Endothelial cell of umbilical vein (primary cell): ENCODE measurements at regions not wholly inside any gene's neighbourhood (a gene's known extent, or its start where the extent isn't known, plus 50 kb on each side); places are given as distances from the start of the nearest gene placed in this dataset.

Experiments
- BruUV-seq: library from RNA; stranded (reverse); fragments of 400-500 nt; replicated peaks from 2 replicates; lab custom pipeline; 2021; lab: Mats Ljungman, UMichigan
- CTCF ChIA-PET: fragments of 300-600, 350-600 bp; sonication (Branson Sonifier 250); formaldehyde crosslinking; loops from one replicate; lab custom pipeline; 2021; ENCODE audit warnings: antibody characterized with exemption, inconsistent platforms; lab: Charles Lee
- POLR2A ChIA-PET: fragments of 300-600, 350-600 bp; sonication (Branson Sonifier 250); formaldehyde crosslinking; loops from one replicate; lab custom pipeline; 2021; ENCODE audit warnings: antibody characterized with exemption, inconsistent platforms; lab: Charles Lee
- DNase-seq: peaks from one replicate; pipeline ENCODE4 v3.0.0-alpha.2; 2011; ENCODE audit warnings: low read depth, low spot score
- FAIRE-seq: peaks from 2 replicates; lab custom pipeline; 2011; peaks lifted over from hg19 to GRCh38; lab: Jason Lieb, UNC
- H2AFZ ChIP-seq: 2 replicates; pipeline ENCODE4 v1.6.0; 2012; ENCODE audit warnings: low read depth, low read length, control low read depth, inconsistent platforms
- H3K27ac ChIP-seq: 2 replicates; pipeline ENCODE4 v1.5.1; 2011; ENCODE audit warnings: low read depth, mild to moderate bottlenecking, control low read depth, low read length, moderate library complexity; ENCODE audit not compliant: insufficient read depth
- H3K27me3 ChIP-seq, 2 experiments: 2 replicates each; pipeline versions ENCODE4 v1.6.0 to v1.6.1; 2011; ENCODE audit warnings: low read length in 2 of 2, mixed read lengths in 1 of 2; ENCODE audit not compliant: control insufficient read depth in 2 of 2, insufficient read depth in 2 of 2
- H3K36me3 ChIP-seq, 2 experiments: 2 replicates in 1 of 2; 3 replicates in 1 of 2; pipeline ENCODE4 v1.5.1; 2011; ENCODE audit warnings: low read length in 2 of 2, mild to moderate bottlenecking in 1 of 2, moderate library complexity in 1 of 2; ENCODE audit not compliant: control insufficient read depth in 2 of 2, insufficient read depth in 2 of 2; ENCODE audit errors: extremely low read depth in 1 of 2
- H3K4me1 ChIP-seq: 3 replicates; pipeline ENCODE4 v1.5.1; 2011; ENCODE audit warnings: mild to moderate bottlenecking, low read length; ENCODE audit not compliant: control insufficient read depth, insufficient read depth; ENCODE audit errors: extremely low read depth
- H3K4me2 ChIP-seq: 2 replicates; pipeline ENCODE4 v1.6.1; 2011; ENCODE audit warnings: low read length, control low read depth, mixed read lengths; ENCODE audit not compliant: insufficient read depth
- H3K4me3 ChIP-seq, 3 experiments: fragments of 200-600 bp in 1 of 3; sonication (generic), shearing (Covaris generic) in 1 of 3; replicated peaks in 1 of 3; 2 replicates each; pipeline ENCODE4 v1.5.1; 2011 to 2016; ENCODE audit warnings: control low read depth in 3 of 3, low read length in 3 of 3, mild to moderate bottlenecking in 2 of 3, inconsistent platforms in 1 of 3, low read depth in 1 of 3, moderate library complexity in 1 of 3; ENCODE audit not compliant: insufficient read depth in 1 of 3
- H3K79me2 ChIP-seq: 2 replicates; pipeline ENCODE4 v1.6.0; 2012; ENCODE audit warnings: low read length, inconsistent platforms; ENCODE audit not compliant: control insufficient read depth, insufficient read depth
- H3K9ac ChIP-seq: replicated peaks from 2 replicates; pipeline ENCODE3; 2011; ENCODE audit warnings: low read length, control low read depth; ENCODE audit not compliant: insufficient read depth; ENCODE audit errors: extremely low read depth
- H3K9me1 ChIP-seq: replicated peaks from 3 replicates; pipeline ENCODE4 v1.6.0; 2011; ENCODE audit warnings: mild to moderate bottlenecking, low read length; ENCODE audit not compliant: control insufficient read depth, insufficient read depth; ENCODE audit errors: extremely low read depth
- H3K9me3 ChIP-seq: replicated peaks from 2 replicates; pipeline ENCODE4 v1.5.1; 2012; ENCODE audit warnings: low read length, inconsistent platforms; ENCODE audit not compliant: control insufficient read depth, insufficient read depth
- H4K20me1 ChIP-seq: replicated peaks from 2 replicates; pipeline ENCODE3; 2011; ENCODE audit warnings: mild to moderate bottlenecking, low read length; ENCODE audit not compliant: control insufficient read depth, insufficient read depth; ENCODE audit errors: extremely low read depth
- EZH2 ChIP-seq: IDR thresholded peaks from 2 replicates; pipeline ENCODE4 v1.6.1; 2012; ENCODE audit warnings: borderline replicate concordance, low read depth, mild to moderate bottlenecking, moderate library complexity, low read length, inconsistent platforms; ENCODE audit not compliant: severe bottlenecking
- FOS ChIP-seq: IDR thresholded peaks from 2 replicates; pipeline ENCODE4 v1.6.1; 2011; ENCODE audit warnings: mild to moderate bottlenecking, low read length, moderate library complexity, borderline replicate concordance; ENCODE audit not compliant: insufficient read depth
- GATA2 ChIP-seq: IDR thresholded peaks from 2 replicates; pipeline ENCODE4 v1.7.0; 2011; ENCODE audit warnings: low read depth, mild to moderate bottlenecking, moderate library complexity, mixed read lengths, low read length; ENCODE audit not compliant: insufficient read length, insufficient read depth
- JUN ChIP-seq: IDR thresholded peaks from 2 replicates; pipeline ENCODE4 v1.6.1; 2011; ENCODE audit warnings: borderline replicate concordance, low read depth; ENCODE audit not compliant: insufficient read length, insufficient read depth
- MAX ChIP-seq: IDR thresholded peaks from 2 replicates; pipeline ENCODE4 v1.6.1; 2011; ENCODE audit not compliant: insufficient read depth, insufficient read length
- MYC ChIP-seq: IDR thresholded peaks from one replicate; pipeline ENCODE4 v1.6.1; 2011; ENCODE audit warnings: mild to moderate bottlenecking, low read depth, low read length
- POLR2A ChIP-seq: IDR thresholded peaks from 2 replicates; pipeline ENCODE4 v1.6.1; 2012; ENCODE audit warnings: low read depth, mild to moderate bottlenecking, control low read depth, low read length
- POLR2AphosphoS5 ChIP-seq: IDR thresholded peaks from 2 replicates; pipeline ENCODE4 v1.6.1; 2012; ENCODE audit warnings: low read depth, mild to moderate bottlenecking, control low read depth, low read length, moderate library complexity; ENCODE audit not compliant: insufficient read depth
- dilution Hi-C: fragments of 300-500 bp; cut with MboI; formaldehyde crosslinking; loops from one replicate; pipeline ENCODE4 v1.15.0; 2019; ENCODE audit warnings: low sequenced_read_pairs; ENCODE audit not compliant: extremely low pct_ligation_motif_present
- intact Hi-C: fragments of 100-400 bp; cut with micrococcal nuclease; formaldehyde crosslinking; loops from one replicate; pipeline ENCODE4 v1.10.0; 2022
- TF ChIP-seq, protein P1 (sequence below), 2 donors: IDR thresholded peaks; 1 replicate in 1 of 2; 2 replicates in 1 of 2; pipeline ENCODE4 v1.5.1; 2011; ENCODE audit warnings: low read length in 2 of 2, mild to moderate bottlenecking in 2 of 2, moderate library complexity in 2 of 2, control low read depth in 1 of 2, inconsistent platforms in 1 of 2, low read depth in 1 of 2; ENCODE audit not compliant: insufficient read depth in 1 of 2; ENCODE audit errors: extremely low read depth in 1 of 2

GRCh38 chr4:32119907-32120306 is 1399.7 kb downstream of the PCDH7 start:
- DNase-seq (no peak), FAIRE-seq (no peak)
- no peaks in the 10 kb centered on the region for H4K20me1 ChIP-seq
- ChIA-PET CTCF (no interaction called here), POLR2A (no interaction called here)
- no TSS peak for BruUV-seq
- H3K36me3 ChIP-seq = no peaks in the 10 kb centered on the region
- no peaks in the 10 kb centered on the region for H3K9me1 ChIP-seq
- no peaks in the 10 kb centered on the region for H3K27me3 ChIP-seq
- H2AFZ ChIP-seq = no peak overlapping the region
- H3K4me3 ChIP-seq = no peak overlapping the region
- intact Hi-C loops = no loop called here
- no peak overlapping the region for H3K4me2 ChIP-seq
- dilution Hi-C loops = no loop called here
- H3K9me3 ChIP-seq = no peaks in the 10 kb centered on the region
- TF ChIP-seq POLR2AphosphoS5 (no peak), MYC (no peak), JUN (no peak), EZH2 (no peak)
- H3K27ac ChIP-seq = no peak overlapping the region
- no peak overlapping the region for H3K9ac ChIP-seq
- H3K4me1 ChIP-seq = no peaks in the 10 kb centered on the region
- H3K79me2 ChIP-seq = no peaks in the 10 kb centered on the region

DNA sequence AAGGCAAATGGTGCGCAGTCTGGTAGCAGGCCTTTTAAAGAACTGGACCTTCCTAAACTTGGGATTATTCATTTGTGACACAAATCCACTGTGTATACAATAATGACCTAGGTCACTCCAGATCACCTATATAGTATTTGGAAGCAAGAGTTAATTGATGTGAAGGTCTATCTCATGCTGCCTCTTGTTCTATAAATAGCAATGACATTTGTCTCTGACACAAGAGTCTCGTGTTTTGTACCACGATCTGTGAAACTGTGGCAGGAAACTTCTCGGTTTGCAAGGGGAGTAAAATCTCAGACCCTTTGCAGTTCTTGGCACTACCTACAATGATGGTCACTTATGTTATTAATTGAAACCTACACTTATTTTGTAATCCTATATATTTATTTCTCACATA is 1408.4 kb downstream of the PCDH7 start:
- DNase-seq (no peak), FAIRE-seq (no peak)
- intact Hi-C loops = no loop called here
- BruUV-seq = no TSS peak
- Histone ChIP-seq H3K9ac (no peak overlapping the region), H3K9me3 (no peaks in the 10 kb centered on the region), H2AFZ (no peak overlapping the region), H3K27ac (no peak overlapping the region), H3K4me2 (no peak overlapping the region), H3K27me3 (no peaks in the 10 kb centered on the region), H3K4me3 (no peak overlapping the region), H3K79me2 (no peaks in the 10 kb centered on the region), H3K36me3 (no peaks in the 10 kb centered on the region), H3K4me1 (no peaks in the 10 kb centered on the region), H4K20me1 (no peaks in the 10 kb centered on the region), H3K9me1 (no peaks in the 10 kb centered on the region)
- TF ChIP-seq MYC (no peak), EZH2 (no peak), GATA2 (no peak), POLR2A (no peak), FOS (no peak), JUN (no peak), MAX (no peak), POLR2AphosphoS5 (no peak)
- TF ChIP-seq, protein P1, sequence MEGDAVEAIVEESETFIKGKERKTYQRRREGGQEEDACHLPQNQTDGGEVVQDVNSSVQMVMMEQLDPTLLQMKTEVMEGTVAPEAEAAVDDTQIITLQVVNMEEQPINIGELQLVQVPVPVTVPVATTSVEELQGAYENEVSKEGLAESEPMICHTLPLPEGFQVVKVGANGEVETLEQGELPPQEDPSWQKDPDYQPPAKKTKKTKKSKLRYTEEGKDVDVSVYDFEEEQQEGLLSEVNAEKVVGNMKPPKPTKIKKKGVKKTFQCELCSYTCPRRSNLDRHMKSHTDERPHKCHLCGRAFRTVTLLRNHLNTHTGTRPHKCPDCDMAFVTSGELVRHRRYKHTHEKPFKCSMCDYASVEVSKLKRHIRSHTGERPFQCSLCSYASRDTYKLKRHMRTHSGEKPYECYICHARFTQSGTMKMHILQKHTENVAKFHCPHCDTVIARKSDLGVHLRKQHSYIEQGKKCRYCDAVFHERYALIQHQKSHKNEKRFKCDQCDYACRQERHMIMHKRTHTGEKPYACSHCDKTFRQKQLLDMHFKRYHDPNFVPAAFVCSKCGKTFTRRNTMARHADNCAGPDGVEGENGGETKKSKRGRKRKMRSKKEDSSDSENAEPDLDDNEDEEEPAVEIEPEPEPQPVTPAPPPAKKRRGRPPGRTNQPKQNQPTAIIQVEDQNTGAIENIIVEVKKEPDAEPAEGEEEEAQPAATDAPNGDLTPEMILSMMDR (IDR thresholded peaks at IDR 0.05; ENCODE audit: extremely low read depth in 1 of 2, insufficient read depth in 1 of 2, low read depth in 1 of 2, low read length in 2 of 2) = no peak
- ChIA-PET CTCF (no interaction called here), POLR2A (no interaction called here)
- dilution Hi-C loops = no loop called here
